Activated naive CD8-positive, alpha-beta T cell (primary cell): ENCODE measurements at regions not wholly inside any gene's neighbourhood (a gene's known extent, or its start where the extent isn't known, plus 50 kb on each side); places are given as distances from the start of the nearest gene placed in this dataset.
A peak's percentile ranks its signal among the peaks of the same experiment; 100 is the strongest.

ENCODE experiments used
- H3K27ac Mint-ChIP-seq: one replicate; pipeline ENCODE4 v1.8.0; 2021; ENCODE audit warnings: mixed read lengths
- H3K27me3 Mint-ChIP-seq: one replicate; pipeline ENCODE4 v1.8.0; 2021; ENCODE audit warnings: mixed read lengths
- H3K36me3 Mint-ChIP-seq: one replicate; pipeline ENCODE4 v1.8.0; 2021; ENCODE audit warnings: mixed read lengths
- H3K4me1 Mint-ChIP-seq: one replicate; pipeline ENCODE4 v1.8.0; 2021; ENCODE audit warnings: low read depth, mixed read lengths
- H3K4me3 Mint-ChIP-seq: one replicate; pipeline ENCODE4 v1.8.0; 2021; ENCODE audit warnings: mild to moderate bottlenecking, mixed read lengths
- H3K9me3 Mint-ChIP-seq: one replicate; pipeline ENCODE4 v1.8.0; 2021; ENCODE audit warnings: low read depth, mixed read lengths

GRCh38 chr4:24476282-24476681 lies 108.1 kb downstream of the DHX15 start:
- H3K27me3 Mint-ChIP-seq = peaks cover 30% of the 10 kb centered on the region
- no peaks in the 10 kb centered on the region for H3K9me3 Mint-ChIP-seq
- H3K36me3 Mint-ChIP-seq = no peaks in the 10 kb centered on the region
- no peak overlapping the region for H3K27ac Mint-ChIP-seq
- H3K4me1 Mint-ChIP-seq = peaks cover 14% of the 10 kb centered on the region
- no peak overlapping the region for H3K4me3 Mint-ChIP-seq

DNA sequence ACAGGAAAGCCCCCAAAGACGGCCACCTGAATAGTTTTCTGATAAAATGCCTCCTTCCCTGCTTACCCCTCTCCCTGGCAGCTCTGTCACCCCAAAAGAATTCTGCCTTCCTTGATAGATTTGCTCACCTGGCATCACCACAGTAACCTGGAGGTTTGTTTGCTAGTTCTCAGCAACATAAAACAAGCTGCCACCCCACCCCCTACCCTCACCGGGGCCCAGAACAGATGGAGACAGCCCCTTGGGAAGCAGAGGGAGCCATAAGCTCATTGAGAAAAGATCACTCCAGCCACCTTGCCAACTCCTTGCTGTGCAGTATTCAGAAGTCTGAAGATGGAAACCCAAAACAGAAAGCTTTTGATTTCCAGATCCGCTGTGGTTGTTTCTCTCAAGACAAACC lies 108.6 kb downstream of the DHX15 start:
- Mint-ChIP-seq H3K27ac (no peak overlapping the region), H3K9me3 (no peaks in the 10 kb centered on the region), H3K36me3 (no peaks in the 10 kb centered on the region), H3K4me3 (no peak overlapping the region), H3K4me1 (peaks cover 16% of the 10 kb centered on the region), H3K27me3 (peaks cover 28% of the 10 kb centered on the region)

GRCh38 chr4:24473309-24473721 lies 111.0 kb downstream of the DHX15 start:
- Mint-ChIP-seq H3K4me3 (peak overlapping the region; percentile 94), H3K9me3 (no peaks in the 10 kb centered on the region), H3K4me1 (peaks cover 30% of the 10 kb centered on the region), H3K36me3 (no peaks in the 10 kb centered on the region), H3K27me3 (peaks cover 41% of the 10 kb centered on the region), H3K27ac (no peak overlapping the region)

DNA sequence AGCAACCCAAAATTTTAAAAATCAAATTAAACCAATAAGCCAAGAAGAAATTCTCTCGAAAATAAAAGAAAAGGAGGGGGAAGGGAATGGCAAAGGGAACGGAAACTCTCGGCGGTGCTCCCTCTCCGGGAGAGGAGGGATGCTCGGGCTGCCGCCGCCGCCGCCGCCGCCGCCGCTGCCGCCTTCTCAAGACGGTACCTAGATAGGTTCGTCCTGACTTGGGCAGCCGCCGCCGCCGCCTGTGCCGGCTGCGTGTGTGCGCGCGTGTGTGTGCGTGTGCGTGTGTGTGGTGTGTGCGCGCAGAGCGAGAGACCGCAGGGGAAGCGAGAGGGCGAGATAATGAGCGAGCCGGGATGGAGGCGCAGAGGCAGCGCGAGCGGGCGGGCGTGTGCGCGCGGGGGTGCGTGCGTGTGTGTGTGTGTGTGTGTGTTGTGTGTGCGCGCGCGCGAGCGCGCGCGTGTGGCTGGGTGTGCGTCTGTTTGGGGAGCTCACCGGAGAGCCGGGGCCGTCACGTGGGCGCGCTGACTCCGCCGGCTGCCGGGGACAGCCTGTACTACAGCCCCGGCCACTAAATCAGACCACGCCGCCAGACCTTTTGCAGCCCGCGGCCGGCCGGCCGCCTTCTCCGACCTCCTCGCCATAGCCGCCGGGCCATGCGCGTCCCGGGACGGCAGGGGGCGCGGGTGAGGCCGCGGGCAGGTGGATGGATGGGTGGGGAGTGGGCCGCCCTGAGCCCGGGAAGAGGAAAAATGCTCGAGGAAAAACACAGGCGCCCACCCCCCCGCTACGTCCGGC lies 111.6 kb downstream of the DHX15 start:
- peak overlapping the region; percentile 78 for H3K27ac Mint-ChIP-seq
- peaks cover 42% of the 10 kb centered on the region for H3K27me3 Mint-ChIP-seq
- H3K9me3 Mint-ChIP-seq = no peaks in the 10 kb centered on the region
- no peaks in the 10 kb centered on the region for H3K36me3 Mint-ChIP-seq
- peaks cover 30% of the 10 kb centered on the region for H3K4me1 Mint-ChIP-seq
- peak overlapping the region; percentile 94 for H3K4me3 Mint-ChIP-seq

DNA sequence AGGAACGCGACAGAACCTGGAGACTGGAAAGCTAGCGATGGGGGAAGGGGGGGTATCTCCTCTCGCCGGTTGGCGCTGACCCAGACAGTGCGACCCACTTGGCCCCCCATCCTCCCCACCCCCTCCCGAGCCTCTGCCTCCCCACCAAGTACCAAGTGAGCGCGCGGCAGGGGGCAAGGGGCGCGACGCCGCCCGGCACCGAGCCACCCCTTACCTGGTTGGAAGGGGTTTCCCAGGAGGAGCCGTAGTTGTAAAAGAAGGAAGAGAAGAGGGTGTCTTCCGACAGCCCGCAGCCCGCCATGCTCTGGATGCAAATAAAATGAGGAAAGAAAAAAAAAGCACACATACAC lies 112.2 kb downstream of the DHX15 start:
- Mint-ChIP-seq H3K27ac (no peak overlapping the region), H3K9me3 (no peaks in the 10 kb centered on the region), H3K36me3 (no peaks in the 10 kb centered on the region), H3K4me3 (peak overlapping the region; percentile 94), H3K4me1 (peaks cover 30% of the 10 kb centered on the region), H3K27me3 (peaks cover 46% of the 10 kb centered on the region)

DNA sequence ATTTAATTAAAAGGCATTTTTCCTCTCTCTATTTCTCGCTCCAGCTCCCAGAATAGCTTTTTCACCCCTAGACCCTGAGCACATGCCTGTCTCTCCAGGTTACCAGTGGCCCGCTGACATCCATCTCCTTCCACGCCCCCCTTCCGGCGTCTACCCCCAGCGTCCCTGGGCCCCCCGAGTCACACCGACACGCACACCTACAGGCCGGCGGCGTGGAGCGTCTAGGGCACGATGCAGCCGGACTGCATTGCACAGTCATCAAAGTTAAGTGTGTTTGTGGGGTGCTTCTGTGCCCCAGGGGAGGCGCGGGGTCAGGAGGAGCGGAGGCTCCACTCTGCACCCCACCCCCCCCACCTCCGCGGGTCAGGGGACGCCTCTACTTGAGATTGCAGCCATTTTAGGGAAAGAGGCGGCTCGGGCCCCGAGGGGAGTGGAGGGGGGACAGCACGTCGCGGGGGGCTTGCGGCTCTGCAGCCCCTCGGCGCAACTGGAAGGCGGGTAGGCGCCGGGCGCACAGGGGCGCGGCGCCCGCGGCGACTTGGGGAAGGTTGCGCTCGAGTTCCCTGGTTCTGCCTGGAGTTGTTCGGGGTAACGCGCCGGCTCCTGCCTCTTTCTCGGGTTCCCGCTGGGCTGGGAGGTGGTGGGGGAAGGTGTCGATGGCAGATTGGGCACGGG lies 112.7 kb downstream of the DHX15 start:
- peak overlapping the region; percentile 94 for H3K4me3 Mint-ChIP-seq
- no peaks in the 10 kb centered on the region for H3K9me3 Mint-ChIP-seq
- peaks cover 43% of the 10 kb centered on the region for H3K27me3 Mint-ChIP-seq
- no peaks in the 10 kb centered on the region for H3K36me3 Mint-ChIP-seq
- H3K27ac Mint-ChIP-seq = peak overlapping the region; percentile 59
- peaks cover 30% of the 10 kb centered on the region for H3K4me1 Mint-ChIP-seq

GRCh38 chr4:24470666-24471485 lies 113.5 kb downstream of the DHX15 start:
- H3K4me1 Mint-ChIP-seq = peaks cover 30% of the 10 kb centered on the region
- peaks cover 36% of the 10 kb centered on the region for H3K27me3 Mint-ChIP-seq
- no peaks in the 10 kb centered on the region for H3K9me3 Mint-ChIP-seq
- no peaks in the 10 kb centered on the region for H3K36me3 Mint-ChIP-seq
- H3K4me3 Mint-ChIP-seq = peak overlapping the region; percentile 94
- peak overlapping the region; percentile 59 for H3K27ac Mint-ChIP-seq

DNA sequence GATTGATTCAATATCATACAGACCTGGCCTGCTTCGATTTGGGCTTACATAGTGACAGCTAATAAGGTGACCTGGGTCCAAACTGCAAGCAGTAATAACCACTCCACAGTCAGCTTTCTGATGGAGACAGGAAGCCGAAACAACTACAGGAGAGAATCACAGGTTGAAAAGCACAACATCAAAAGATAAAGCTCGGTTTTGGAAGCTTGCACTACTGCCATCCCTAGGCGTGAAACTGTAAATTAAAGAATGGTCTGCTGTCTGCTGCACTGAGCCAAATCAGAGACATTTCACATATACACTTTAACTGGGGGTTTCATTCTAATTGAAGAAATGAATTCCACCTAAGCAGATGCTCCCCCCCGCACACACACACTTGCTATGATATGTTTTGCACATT lies 116.3 kb downstream of the DHX15 start:
- Mint-ChIP-seq H3K27me3 (peaks cover 42% of the 10 kb centered on the region), H3K4me3 (no peak overlapping the region), H3K4me1 (peaks cover 23% of the 10 kb centered on the region), H3K27ac (no peak overlapping the region), H3K9me3 (no peaks in the 10 kb centered on the region), H3K36me3 (no peaks in the 10 kb centered on the region)

GRCh38 chr4:24464566-24464965 lies 119.8 kb downstream of the DHX15 start:
- peaks cover 8% of the 10 kb centered on the region for H3K4me1 Mint-ChIP-seq
- no peaks in the 10 kb centered on the region for H3K36me3 Mint-ChIP-seq
- no peak overlapping the region for H3K4me3 Mint-ChIP-seq
- H3K9me3 Mint-ChIP-seq = no peaks in the 10 kb centered on the region
- no peak overlapping the region for H3K27ac Mint-ChIP-seq
- H3K27me3 Mint-ChIP-seq = peaks cover 44% of the 10 kb centered on the region

- Mint-ChIP-seq H3K36me3 (no peaks in the 10 kb centered on the region), H3K4me1 (no peaks in the 10 kb centered on the region), H3K9me3 (peaks cover 10% of the 10 kb centered on the region), H3K4me3 (no peak overlapping the region), H3K27me3 (peaks cover 27% of the 10 kb centered on the region), H3K27ac (no peak overlapping the region)
Observed at GRCh38 chr4:24456431-24456830, 127.9 kb downstream of the DHX15 start.

GRCh38 chr4:24453951-24454350 lies 130.4 kb downstream of the DHX15 start:
- Mint-ChIP-seq H3K27me3 (peaks cover 28% of the 10 kb centered on the region), H3K4me3 (no peak overlapping the region), H3K4me1 (no peaks in the 10 kb centered on the region), H3K36me3 (no peaks in the 10 kb centered on the region), H3K27ac (no peak overlapping the region), H3K9me3 (peaks cover 10% of the 10 kb centered on the region)

DNA sequence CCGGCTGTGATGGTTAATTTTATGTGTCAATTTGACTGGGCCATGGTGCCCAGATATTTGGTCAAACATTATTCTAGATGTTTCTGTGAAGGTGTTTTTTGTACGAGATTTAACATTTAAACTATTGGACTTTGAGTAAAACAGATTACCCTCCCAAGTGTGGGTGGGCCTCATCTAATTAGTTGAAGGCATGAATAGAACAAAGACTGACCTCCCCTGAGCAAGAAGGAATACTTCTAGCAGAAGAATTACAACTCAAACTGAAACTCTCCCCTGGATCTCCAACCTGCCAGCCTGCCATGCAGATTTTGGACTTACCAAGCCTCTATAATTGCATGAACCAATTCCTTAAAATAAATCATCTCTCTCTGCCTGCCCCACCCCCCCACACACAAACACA lies 132.5 kb downstream of the DHX15 start:
- peaks cover 10% of the 10 kb centered on the region for H3K9me3 Mint-ChIP-seq
- H3K4me3 Mint-ChIP-seq = no peak overlapping the region
- no peaks in the 10 kb centered on the region for H3K4me1 Mint-ChIP-seq
- H3K36me3 Mint-ChIP-seq = no peaks in the 10 kb centered on the region
- peaks cover 29% of the 10 kb centered on the region for H3K27me3 Mint-ChIP-seq
- H3K27ac Mint-ChIP-seq = no peak overlapping the region

DNA sequence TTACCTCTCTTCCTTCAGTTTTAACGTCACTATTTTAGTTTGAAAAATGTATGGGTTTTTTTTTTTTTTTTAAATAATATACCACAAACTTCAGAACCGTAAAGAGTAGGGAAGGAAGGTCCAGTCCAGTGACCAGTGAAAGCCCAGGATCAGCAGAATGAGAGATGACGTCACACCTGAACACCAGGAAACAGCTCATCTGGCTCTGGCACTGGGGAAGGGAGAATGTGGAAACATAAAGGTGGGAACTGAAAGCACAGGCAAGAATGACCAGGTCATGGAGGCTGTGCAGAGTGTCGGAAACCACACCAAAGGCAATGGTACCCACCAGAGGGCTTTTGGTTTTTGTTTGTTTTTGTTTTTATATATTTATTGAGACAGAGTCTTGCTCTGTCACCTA lies 141.2 kb downstream of the DHX15 start:
- Mint-ChIP-seq H3K27ac (no peak overlapping the region), H3K9me3 (no peaks in the 10 kb centered on the region), H3K27me3 (peaks cover 15% of the 10 kb centered on the region), H3K36me3 (no peaks in the 10 kb centered on the region), H3K4me3 (no peak overlapping the region), H3K4me1 (no peaks in the 10 kb centered on the region)

DNA sequence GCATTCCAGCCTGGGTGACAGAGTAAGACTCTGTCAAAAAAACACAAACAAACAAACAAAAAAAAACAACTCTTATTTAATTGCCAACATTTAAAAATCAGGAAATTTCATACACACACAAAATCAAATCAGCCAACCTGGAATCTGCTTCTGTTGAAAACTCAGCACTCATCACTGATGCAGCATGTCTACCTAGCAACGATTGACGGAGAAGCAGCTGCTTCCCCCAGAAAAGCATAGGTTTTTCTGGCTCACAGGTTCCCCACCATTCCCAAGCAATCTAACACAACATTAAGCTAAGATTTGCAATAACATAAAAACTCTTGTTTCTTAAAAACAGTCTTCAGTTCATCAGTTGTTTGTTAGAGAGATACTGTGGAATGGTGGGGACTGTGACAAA lies 143.6 kb downstream of the DHX15 start:
- H3K36me3 Mint-ChIP-seq = no peaks in the 10 kb centered on the region
- H3K27ac Mint-ChIP-seq = no peak overlapping the region
- H3K27me3 Mint-ChIP-seq = peaks cover 6% of the 10 kb centered on the region
- H3K9me3 Mint-ChIP-seq = no peaks in the 10 kb centered on the region
- H3K4me1 Mint-ChIP-seq = no peaks in the 10 kb centered on the region
- no peak overlapping the region for H3K4me3 Mint-ChIP-seq

DNA sequence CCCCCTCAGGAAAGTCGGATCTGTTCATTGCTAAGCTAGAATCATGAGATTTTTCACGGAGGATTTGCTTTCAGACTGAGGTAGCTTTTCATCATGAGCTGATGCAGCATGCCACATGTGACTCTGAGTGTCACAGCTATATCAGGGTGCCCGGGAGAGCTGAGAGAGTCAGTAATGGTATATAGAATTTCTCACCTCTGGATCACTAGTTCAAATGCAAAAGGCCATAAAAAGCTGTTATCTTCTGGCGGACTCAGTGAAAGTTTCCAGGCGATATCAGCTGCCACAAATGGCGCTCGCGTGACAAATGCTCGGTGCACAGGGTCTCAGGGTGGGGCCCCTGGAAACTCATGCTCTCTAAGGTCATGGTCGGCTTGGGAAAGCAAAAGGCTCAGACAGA lies 150.1 kb downstream of the DHX15 start:
- Mint-ChIP-seq H3K9me3 (no peaks in the 10 kb centered on the region), H3K36me3 (no peaks in the 10 kb centered on the region), H3K27ac (no peak overlapping the region), H3K4me3 (no peak overlapping the region), H3K4me1 (no peaks in the 10 kb centered on the region), H3K27me3 (peaks cover 3% of the 10 kb centered on the region)
